ENCODE measurements at regions not wholly inside any gene's neighbourhood (a gene's known extent, or its start where the extent isn't known, plus 50 kb on each side); places are given as distances from the start of the nearest gene placed in this dataset.

GRCh38 chr1:177383715-177384114 lies 213.0 kb downstream of the BRINP2 start:
- Histone ChIP-seq H2AFZ (ENCODE audit: insufficient read depth, low read length, poor library complexity) (no peak overlapping the region), H3K14ac (ENCODE audit: low read length) (no peak overlapping the region), H2BK5ac (ENCODE audit: low read depth, low read length, poor library complexity) (no peak overlapping the region), H3K27me3 (ENCODE audit: insufficient read depth, low read length) (no peaks in the 10 kb centered on the region), H3K23ac (ENCODE audit: low read length) (no peak overlapping the region), H4K12ac (ENCODE audit: low read depth, low read length) (no peak overlapping the region), H3K9ac (ENCODE audit: low read length) (no peak overlapping the region), H3K4ac (ENCODE audit: low read depth, low read length) (no peak overlapping the region), H3K79me2 (ENCODE audit: control insufficient read depth, insufficient read depth, low read length, poor library complexity) (no peaks in the 10 kb centered on the region), H3K27ac (ENCODE audit: low read depth, low read length) (no peak overlapping the region), H3K36me3 (ENCODE audit: control insufficient read depth in 1 of 2, insufficient read depth in 2 of 2, low read length in 2 of 2) (no peaks in the 10 kb centered on the region), H2BK120ac (ENCODE audit: insufficient read depth, low read length, poor library complexity) (no peak overlapping the region), H2AK5ac (ENCODE audit: low read length) (no peak overlapping the region), H3K79me1 (ENCODE audit: low read length) (no peaks in the 10 kb centered on the region), H3K4me2 (ENCODE audit: low read length) (no peak overlapping the region), H2BK12ac (ENCODE audit: low read length) (no peak overlapping the region), H3K9me3 (ENCODE audit: insufficient read depth, low read depth, low read length) (no peaks in the 10 kb centered on the region), H3K4me1 (ENCODE audit: control insufficient read depth in 1 of 2, insufficient read depth in 2 of 2, low read length in 2 of 2) (no peaks in the 10 kb centered on the region), H3K18ac (ENCODE audit: low read length) (no peak overlapping the region), H3K4me3 (ENCODE audit: low read depth, low read length) (no peak overlapping the region), H4K8ac (ENCODE audit: low read depth, low read length) (no peak overlapping the region), H4K91ac (ENCODE audit: low read depth, low read length) (no peak overlapping the region)
- no CpG with 5 or more reads among the region's 1 CpG for WGBS (ENCODE audit: extremely low coverage, insufficient coverage, insufficient read length)
- DNase-seq: no peak

- no peak for DNase-seq
- Histone ChIP-seq H3K36me3 (ENCODE audit: control insufficient read depth in 1 of 2, insufficient read depth in 2 of 2, low read length in 2 of 2) (no peaks in the 10 kb centered on the region), H3K4me1 (ENCODE audit: control insufficient read depth in 1 of 2, insufficient read depth in 2 of 2, low read length in 2 of 2) (no peaks in the 10 kb centered on the region), H3K27me3 (ENCODE audit: insufficient read depth, low read length) (no peaks in the 10 kb centered on the region), H2AFZ (ENCODE audit: insufficient read depth, low read length, poor library complexity) (no peak overlapping the region), H2BK120ac (ENCODE audit: insufficient read depth, low read length, poor library complexity) (no peak overlapping the region), H3K27ac (ENCODE audit: low read depth, low read length) (no peak overlapping the region), H3K79me1 (ENCODE audit: low read length) (no peaks in the 10 kb centered on the region), H3K4me3 (ENCODE audit: low read depth, low read length) (no peak overlapping the region), H3K9me3 (ENCODE audit: insufficient read depth, low read depth, low read length) (no peaks in the 10 kb centered on the region), H2BK12ac (ENCODE audit: low read length) (no peak overlapping the region), H4K12ac (ENCODE audit: low read depth, low read length) (no peak overlapping the region), H3K18ac (ENCODE audit: low read length) (no peak overlapping the region), H2AK5ac (ENCODE audit: low read length) (no peak overlapping the region), H3K4me2 (ENCODE audit: low read length) (no peak overlapping the region), H3K23ac (ENCODE audit: low read length) (no peak overlapping the region), H3K79me2 (ENCODE audit: control insufficient read depth, insufficient read depth, low read length, poor library complexity) (no peaks in the 10 kb centered on the region), H3K4ac (ENCODE audit: low read depth, low read length) (no peak overlapping the region), H4K91ac (ENCODE audit: low read depth, low read length) (no peak overlapping the region), H3K14ac (ENCODE audit: low read length) (no peak overlapping the region), H3K9ac (ENCODE audit: low read length) (no peak overlapping the region), H4K8ac (ENCODE audit: low read depth, low read length) (no peak overlapping the region), H2BK5ac (ENCODE audit: low read depth, low read length, poor library complexity) (no peak overlapping the region)
- no CpG with 5 or more reads among the region's 2 CpGs for WGBS (ENCODE audit: extremely low coverage, insufficient coverage, insufficient read length)
These were observed 207.1 kb downstream of the BRINP2 start for GRCh38 chr1:177377866-177378265.

- H2AK5ac ChIP-seq (ENCODE audit: low read length): no peak overlapping the region
- no peaks in the 10 kb centered on the region for H3K79me2 ChIP-seq (ENCODE audit: control insufficient read depth, insufficient read depth, low read length, poor library complexity)
- H2BK5ac ChIP-seq (ENCODE audit: low read depth, low read length, poor library complexity): no peak overlapping the region
- H3K79me1 ChIP-seq (ENCODE audit: low read length): no peaks in the 10 kb centered on the region
- no peak overlapping the region for H3K23ac ChIP-seq (ENCODE audit: low read length)
- H3K36me3 ChIP-seq (ENCODE audit: control insufficient read depth in 1 of 2, insufficient read depth in 2 of 2, low read length in 2 of 2): no peaks in the 10 kb centered on the region
- no peak overlapping the region for H4K91ac ChIP-seq (ENCODE audit: low read depth, low read length)
- H3K14ac ChIP-seq (ENCODE audit: low read length): no peak overlapping the region
- no peak overlapping the region for H3K4me3 ChIP-seq (ENCODE audit: low read depth, low read length)
- H4K12ac ChIP-seq (ENCODE audit: low read depth, low read length): no peak overlapping the region
- H3K4me1 ChIP-seq (ENCODE audit: control insufficient read depth in 1 of 2, insufficient read depth in 2 of 2, low read length in 2 of 2): no peaks in the 10 kb centered on the region
- H2AFZ ChIP-seq (ENCODE audit: insufficient read depth, low read length, poor library complexity): no peak overlapping the region
- no peak overlapping the region for H3K9ac ChIP-seq (ENCODE audit: low read length)
- H3K4ac ChIP-seq (ENCODE audit: low read depth, low read length): no peak overlapping the region
- no peaks in the 10 kb centered on the region for H3K27me3 ChIP-seq (ENCODE audit: insufficient read depth, low read length)
- H2BK120ac ChIP-seq (ENCODE audit: insufficient read depth, low read length, poor library complexity): no peak overlapping the region
- no peak overlapping the region for H3K4me2 ChIP-seq (ENCODE audit: low read length)
- H3K27ac ChIP-seq (ENCODE audit: low read depth, low read length): no peak overlapping the region
- H4K8ac ChIP-seq (ENCODE audit: low read depth, low read length): no peak overlapping the region
- H2BK12ac ChIP-seq (ENCODE audit: low read length): no peak overlapping the region
- H3K9me3 ChIP-seq (ENCODE audit: insufficient read depth, low read depth, low read length): no peaks in the 10 kb centered on the region
- DNase-seq: no peak
- H3K18ac ChIP-seq (ENCODE audit: low read length): no peak overlapping the region
These were observed 197.5 kb downstream of the BRINP2 start for GRCh38 chr1:177368255-177368654.

DNA sequence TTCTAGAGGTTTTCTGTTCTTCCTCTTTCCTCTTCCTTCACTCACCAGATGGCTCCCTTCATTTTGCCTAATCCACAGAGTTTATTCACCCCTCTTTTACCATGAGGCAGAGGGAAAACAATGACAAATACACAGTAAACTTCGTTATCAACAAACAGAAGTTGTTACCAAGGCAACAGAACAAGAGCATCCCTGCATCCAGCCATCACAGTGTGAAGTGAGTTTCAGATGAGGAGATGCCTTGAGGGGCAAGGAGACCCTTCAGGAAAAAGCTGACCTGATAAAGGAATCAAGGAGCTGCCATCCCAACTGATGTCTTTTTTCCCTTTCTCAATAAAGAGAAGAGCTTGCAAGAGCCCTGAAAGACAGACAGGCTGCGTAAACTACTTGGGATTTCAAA lies 195.3 kb downstream of the BRINP2 start:
- H4K12ac ChIP-seq (ENCODE audit: low read depth, low read length): no peak overlapping the region
- H3K27me3 ChIP-seq (ENCODE audit: insufficient read depth, low read length): no peaks in the 10 kb centered on the region
- H2BK5ac ChIP-seq (ENCODE audit: low read depth, low read length, poor library complexity): no peak overlapping the region
- H3K4ac ChIP-seq (ENCODE audit: low read depth, low read length): no peak overlapping the region
- H3K27ac ChIP-seq (ENCODE audit: low read depth, low read length): no peak overlapping the region
- H3K4me1 ChIP-seq (ENCODE audit: control insufficient read depth in 1 of 2, insufficient read depth in 2 of 2, low read length in 2 of 2): no peaks in the 10 kb centered on the region
- no peak overlapping the region for H4K91ac ChIP-seq (ENCODE audit: low read depth, low read length)
- no CpG with 5 or more reads among the region's 2 CpGs for WGBS (ENCODE audit: extremely low coverage, insufficient coverage, insufficient read length)
- H3K4me2 ChIP-seq (ENCODE audit: low read length): no peak overlapping the region
- no peak overlapping the region for H4K8ac ChIP-seq (ENCODE audit: low read depth, low read length)
- no peak for DNase-seq
- no peak overlapping the region for H3K18ac ChIP-seq (ENCODE audit: low read length)
- H3K14ac ChIP-seq (ENCODE audit: low read length): no peak overlapping the region
- H3K4me3 ChIP-seq (ENCODE audit: low read depth, low read length): no peak overlapping the region
- H3K79me1 ChIP-seq (ENCODE audit: low read length): no peaks in the 10 kb centered on the region
- H2BK12ac ChIP-seq (ENCODE audit: low read length): no peak overlapping the region
- H3K9ac ChIP-seq (ENCODE audit: low read length): no peak overlapping the region
- H3K36me3 ChIP-seq (ENCODE audit: control insufficient read depth in 1 of 2, insufficient read depth in 2 of 2, low read length in 2 of 2): no peaks in the 10 kb centered on the region
- H3K9me3 ChIP-seq (ENCODE audit: insufficient read depth, low read depth, low read length): no peaks in the 10 kb centered on the region
- no peak overlapping the region for H3K23ac ChIP-seq (ENCODE audit: low read length)
- no peak overlapping the region for H2AFZ ChIP-seq (ENCODE audit: insufficient read depth, low read length, poor library complexity)
- H3K79me2 ChIP-seq (ENCODE audit: control insufficient read depth, insufficient read depth, low read length, poor library complexity): no peaks in the 10 kb centered on the region
- H2BK120ac ChIP-seq (ENCODE audit: insufficient read depth, low read length, poor library complexity): no peak overlapping the region
- no peak overlapping the region for H2AK5ac ChIP-seq (ENCODE audit: low read length)
